ENCODE measurements at regions not wholly inside any gene's neighbourhood (a gene's known extent, or its start where the extent isn't known, plus 50 kb on each side); places are given as distances from the start of the nearest gene placed in this dataset.

- TF ChIP-seq, protein P1, sequence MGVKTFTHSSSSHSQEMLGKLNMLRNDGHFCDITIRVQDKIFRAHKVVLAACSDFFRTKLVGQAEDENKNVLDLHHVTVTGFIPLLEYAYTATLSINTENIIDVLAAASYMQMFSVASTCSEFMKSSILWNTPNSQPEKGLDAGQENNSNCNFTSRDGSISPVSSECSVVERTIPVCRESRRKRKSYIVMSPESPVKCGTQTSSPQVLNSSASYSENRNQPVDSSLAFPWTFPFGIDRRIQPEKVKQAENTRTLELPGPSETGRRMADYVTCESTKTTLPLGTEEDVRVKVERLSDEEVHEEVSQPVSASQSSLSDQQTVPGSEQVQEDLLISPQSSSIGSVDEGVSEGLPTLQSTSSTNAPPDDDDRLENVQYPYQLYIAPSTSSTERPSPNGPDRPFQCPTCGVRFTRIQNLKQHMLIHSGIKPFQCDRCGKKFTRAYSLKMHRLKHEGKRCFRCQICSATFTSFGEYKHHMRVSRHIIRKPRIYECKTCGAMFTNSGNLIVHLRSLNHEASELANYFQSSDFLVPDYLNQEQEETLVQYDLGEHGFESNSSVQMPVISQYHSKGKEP (tag by site-specific recombination; IDR thresholded peaks at IDR 0.05) = no peak
Measured at GRCh38 chr2:14756981-14757657, 124.6 kb downstream of the LRATD1 start (continued).

GRCh38 chr2:14759082-14759481 lies 126.6 kb downstream of the LRATD1 start:
- POLR2A ChIA-PET = no interaction called here
- Histone ChIP-seq H3K36me3 (ENCODE audit: control insufficient read depth in 2 of 2, insufficient read depth in 1 of 2, low read length in 2 of 2) (no peaks in the 10 kb centered on the region), H3K27ac (ENCODE audit: extremely low read depth, low read depth, low read length) (no peak overlapping the region), H3K4me1 (ENCODE audit: control insufficient read depth, insufficient read depth, low read length) (no peaks in the 10 kb centered on the region), H3K4me3 (ENCODE audit: low read depth, low read length) (no peak overlapping the region), H3K9me3 (ENCODE audit: control insufficient read depth, insufficient read depth, low read depth, low read length) (no peaks in the 10 kb centered on the region)
- CTCF ChIA-PET = interaction anchor here (0.7 kb wide), 1 partner anchor 1856 kb away, joined by 3 read pairs; no protein-coding TSS in a partner anchor
- TF ChIP-seq ZNF791 (tag by site-specific recombination; IDR thresholded peaks at IDR 0.05) (no peak), GLI2 (tag by site-specific recombination; IDR thresholded peaks at IDR 0.05; ENCODE audit: borderline replicate concordance, low read depth) (no peak), ZNF146 (tag by site-specific recombination; IDR thresholded peaks at IDR 0.05) (no peak), ZNF837 (tag by site-specific recombination; IDR thresholded peaks at IDR 0.05) (no peak), ZNF544 (tag by site-specific recombination; IDR thresholded peaks at IDR 0.05) (no peak), ZNF121 (tag by site-specific recombination; IDR thresholded peaks at IDR 0.05) (no peak), ZNF174 (tag by site-specific recombination; IDR thresholded peaks at IDR 0.05) (no peak), KLF7 (tag by site-specific recombination; IDR thresholded peaks at IDR 0.05; ENCODE audit: borderline replicate concordance) (no peak), FEZF1 (tag by site-specific recombination; IDR thresholded peaks at IDR 0.05) (no peak), MZF1 (tag by site-specific recombination; IDR thresholded peaks at IDR 0.05; ENCODE audit: borderline replicate concordance) (no peak), ZNF211 (tag by site-specific recombination; IDR thresholded peaks at IDR 0.05; ENCODE audit: low read depth) (no peak), PRDM1 (tag by site-specific recombination; IDR thresholded peaks at IDR 0.05) (no peak), ZNF280D (tag by site-specific recombination; IDR thresholded peaks at IDR 0.05) (no peak), ZNF510 (tag by site-specific recombination; IDR thresholded peaks at IDR 0.05; ENCODE audit: insufficient replicate concordance) (no peak), ZNF514 (tag by site-specific recombination; IDR thresholded peaks at IDR 0.05) (no peak)
- TF ChIP-seq, protein P2, sequence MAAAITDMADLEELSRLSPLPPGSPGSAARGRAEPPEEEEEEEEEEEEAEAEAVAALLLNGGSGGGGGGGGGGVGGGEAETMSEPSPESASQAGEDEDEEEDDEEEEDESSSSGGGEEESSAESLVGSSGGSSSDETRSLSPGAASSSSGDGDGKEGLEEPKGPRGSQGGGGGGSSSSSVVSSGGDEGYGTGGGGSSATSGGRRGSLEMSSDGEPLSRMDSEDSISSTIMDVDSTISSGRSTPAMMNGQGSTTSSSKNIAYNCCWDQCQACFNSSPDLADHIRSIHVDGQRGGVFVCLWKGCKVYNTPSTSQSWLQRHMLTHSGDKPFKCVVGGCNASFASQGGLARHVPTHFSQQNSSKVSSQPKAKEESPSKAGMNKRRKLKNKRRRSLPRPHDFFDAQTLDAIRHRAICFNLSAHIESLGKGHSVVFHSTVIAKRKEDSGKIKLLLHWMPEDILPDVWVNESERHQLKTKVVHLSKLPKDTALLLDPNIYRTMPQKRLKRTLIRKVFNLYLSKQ (tag by site-specific recombination; IDR thresholded peaks at IDR 0.05; ENCODE audit: borderline replicate concordance) = no peak
- TF ChIP-seq, protein P3, sequence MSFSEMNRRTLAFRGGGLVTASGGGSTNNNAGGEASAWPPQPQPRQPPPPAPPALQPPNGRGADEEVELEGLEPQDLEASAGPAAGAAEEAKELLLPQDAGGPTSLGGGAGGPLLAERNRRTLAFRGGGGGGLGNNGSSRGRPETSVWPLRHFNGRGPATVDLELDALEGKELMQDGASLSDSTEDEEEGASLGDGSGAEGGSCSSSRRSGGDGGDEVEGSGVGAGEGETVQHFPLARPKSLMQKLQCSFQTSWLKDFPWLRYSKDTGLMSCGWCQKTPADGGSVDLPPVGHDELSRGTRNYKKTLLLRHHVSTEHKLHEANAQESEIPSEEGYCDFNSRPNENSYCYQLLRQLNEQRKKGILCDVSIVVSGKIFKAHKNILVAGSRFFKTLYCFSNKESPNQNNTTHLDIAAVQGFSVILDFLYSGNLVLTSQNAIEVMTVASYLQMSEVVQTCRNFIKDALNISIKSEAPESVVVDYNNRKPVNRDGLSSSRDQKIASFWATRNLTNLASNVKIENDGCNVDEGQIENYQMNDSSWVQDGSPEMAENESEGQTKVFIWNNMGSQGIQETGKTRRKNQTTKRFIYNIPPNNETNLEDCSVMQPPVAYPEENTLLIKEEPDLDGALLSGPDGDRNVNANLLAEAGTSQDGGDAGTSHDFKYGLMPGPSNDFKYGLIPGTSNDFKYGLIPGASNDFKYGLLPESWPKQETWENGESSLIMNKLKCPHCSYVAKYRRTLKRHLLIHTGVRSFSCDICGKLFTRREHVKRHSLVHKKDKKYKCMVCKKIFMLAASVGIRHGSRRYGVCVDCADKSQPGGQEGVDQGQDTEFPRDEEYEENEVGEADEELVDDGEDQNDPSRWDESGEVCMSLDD (tag by site-specific recombination; IDR thresholded peaks at IDR 0.05) = no peak

All from HEK293 (cell line).